ENCODE measurements at regions not wholly inside any gene's neighbourhood (a gene's known extent, or its start where the extent isn't known, plus 50 kb on each side); places are given as distances from the start of the nearest gene placed in this dataset.
"Not testable (repeated sequence)": the region's sequence is repeated elsewhere in the genome, so short reads cannot be mapped to it uniquely, and the experiment has no call there.

DNA sequence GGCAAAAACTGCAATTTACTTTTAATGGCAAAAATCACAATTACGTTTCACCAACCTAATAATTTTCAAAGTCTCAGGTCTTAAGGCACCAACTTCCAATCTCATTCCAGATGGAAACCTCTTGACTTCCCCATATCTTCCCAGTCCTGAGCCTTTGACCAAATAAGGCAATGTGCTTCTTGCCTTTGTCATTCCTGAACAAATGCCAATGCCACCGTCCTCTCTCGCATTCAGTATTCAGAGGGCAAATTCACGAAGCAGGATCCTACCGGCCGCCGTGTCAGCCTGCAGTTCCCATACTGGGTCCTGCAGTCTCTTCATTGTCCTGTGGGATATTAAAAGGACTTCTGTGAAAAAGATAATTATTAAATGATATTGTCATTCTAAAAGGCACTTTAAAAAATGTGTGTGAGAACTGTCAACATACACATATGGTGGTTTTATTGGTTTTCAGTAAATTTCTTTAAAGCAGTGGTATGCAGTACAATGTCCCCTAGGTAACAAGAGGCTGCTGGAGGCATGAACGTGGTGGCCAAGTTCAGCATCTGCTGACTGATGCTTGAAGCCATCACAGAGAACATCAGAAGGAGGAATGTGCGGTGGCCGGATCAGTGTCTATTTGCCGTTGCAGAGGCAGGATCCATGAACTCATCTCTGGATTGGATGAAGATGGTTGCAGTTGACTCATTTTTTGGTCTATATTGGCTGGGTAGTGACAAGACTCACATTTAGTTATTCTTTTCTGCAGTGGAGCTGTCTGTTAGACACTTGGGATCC, 101.4 kb upstream of the IRX4 start:
- H3K4me2 ChIP-seq = no peak overlapping the region
- H3K4me1 ChIP-seq (ENCODE audit: low read depth, poor library complexity, severe bottlenecking) = no peaks in the 10 kb centered on the region
- H3K36me3 ChIP-seq (ENCODE audit: insufficient read depth) = no peaks in the 10 kb centered on the region
- TF ChIP-seq CTCF (conservative IDR thresholded peaks at IDR 0.05; ENCODE audit: low read depth, low read length) = no peak
- no peaks in the 10 kb centered on the region for H3K27me3 ChIP-seq (ENCODE audit: insufficient read depth, low read depth)
- no peak overlapping the region for H3K27ac ChIP-seq
- no peak overlapping the region for H3K4me3 ChIP-seq (IDR thresholded peaks at IDR 0.05; ENCODE audit: insufficient read depth, low read depth, low read length)
- no peaks in the 10 kb centered on the region for H4K20me1 ChIP-seq (ENCODE audit: insufficient read depth)
- no peak overlapping the region for H2AFZ ChIP-seq (ENCODE audit: low read depth)
- H3K9ac ChIP-seq = no peak overlapping the region
- H3K79me2 ChIP-seq (ENCODE audit: insufficient read depth, low read depth) = no peaks in the 10 kb centered on the region

GRCh38 chr5:1983401-1983800, 100.7 kb upstream of the IRX4 start:
- Histone ChIP-seq H3K4me3 (IDR thresholded peaks at IDR 0.05; ENCODE audit: insufficient read depth, low read depth, low read length) (no peak overlapping the region), H3K79me2 (ENCODE audit: insufficient read depth, low read depth) (no peaks in the 10 kb centered on the region)

GRCh38 chr5:1982561-1982960, 99.8 kb upstream of the IRX4 start:
- H3K4me1 ChIP-seq (ENCODE audit: low read depth, poor library complexity, severe bottlenecking); H3K36me3 ChIP-seq (ENCODE audit: insufficient read depth); H3K27ac ChIP-seq; H2AFZ ChIP-seq (ENCODE audit: low read depth); H3K4me3 ChIP-seq (IDR thresholded peaks at IDR 0.05; ENCODE audit: insufficient read depth, low read depth, low read length); H4K20me1 ChIP-seq (ENCODE audit: insufficient read depth); H3K27me3 ChIP-seq (ENCODE audit: insufficient read depth, low read depth); H3K9ac ChIP-seq; H3K79me2 ChIP-seq (ENCODE audit: insufficient read depth, low read depth); H3K4me2 ChIP-seq: not testable (repeated sequence)

More at GRCh38 chr5:1983401-1983800, 100.7 kb upstream of the IRX4 start:
- no peak for TF ChIP-seq CTCF (conservative IDR thresholded peaks at IDR 0.05; ENCODE audit: low read depth, low read length)
- H3K9ac ChIP-seq = no peak overlapping the region
- H4K20me1 ChIP-seq (ENCODE audit: insufficient read depth) = no peaks in the 10 kb centered on the region
- no peak overlapping the region for H2AFZ ChIP-seq (ENCODE audit: low read depth)
- H3K36me3 ChIP-seq (ENCODE audit: insufficient read depth) = no peaks in the 10 kb centered on the region
- no peak overlapping the region for H3K4me2 ChIP-seq
- no peak overlapping the region for H3K27ac ChIP-seq
- no peaks in the 10 kb centered on the region for H3K4me1 ChIP-seq (ENCODE audit: low read depth, poor library complexity, severe bottlenecking)
- no peaks in the 10 kb centered on the region for H3K27me3 ChIP-seq (ENCODE audit: insufficient read depth, low read depth)

DNA sequence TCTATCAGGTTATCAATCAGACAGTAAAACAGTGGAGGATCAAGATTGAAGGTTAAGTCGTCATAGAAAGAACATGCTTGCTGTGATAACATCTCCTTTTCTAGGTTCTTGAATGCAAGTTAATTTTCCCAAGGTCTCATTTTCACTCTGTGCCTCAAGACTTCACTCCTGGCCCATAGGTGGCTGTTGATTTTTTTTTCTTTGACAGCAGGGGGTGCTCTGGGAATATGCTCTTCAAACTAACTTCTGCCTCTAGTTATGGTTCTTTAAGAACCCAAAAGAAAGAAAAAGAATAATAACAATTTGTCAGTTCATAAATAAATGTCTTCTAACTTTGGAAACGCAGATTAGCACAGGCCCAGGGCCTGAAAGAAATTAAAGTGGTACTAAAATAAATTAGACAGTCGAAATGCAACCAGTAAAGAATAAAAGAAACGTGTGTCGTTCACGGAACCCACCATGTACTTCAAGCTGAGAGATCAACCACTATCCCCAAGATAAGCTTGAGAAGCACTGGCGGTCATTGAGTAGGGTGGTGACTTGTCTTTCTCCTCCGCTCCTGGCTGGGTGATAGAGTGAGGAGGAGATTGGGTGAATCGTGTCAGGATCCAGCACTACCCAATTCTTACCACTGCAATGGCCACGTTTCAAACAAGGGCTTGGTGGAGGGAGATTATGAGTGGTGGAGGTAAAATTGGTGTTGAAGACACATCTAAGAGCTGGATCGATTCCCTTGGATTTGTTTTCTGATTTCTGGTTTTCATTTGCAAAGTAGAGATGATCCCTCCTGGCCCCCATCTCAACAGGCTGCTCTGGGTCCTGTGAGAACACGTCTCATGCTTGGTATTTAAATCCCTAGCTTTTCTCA, 93.4 kb upstream of the IRX4 start:
- no peak overlapping the region for H2AFZ ChIP-seq (ENCODE audit: low read depth)
- no peaks in the 10 kb centered on the region for H3K4me1 ChIP-seq (ENCODE audit: low read depth, poor library complexity, severe bottlenecking)
- no peak for TF ChIP-seq CTCF (conservative IDR thresholded peaks at IDR 0.05; ENCODE audit: low read depth, low read length)
- no peaks in the 10 kb centered on the region for H4K20me1 ChIP-seq (ENCODE audit: insufficient read depth)
- no peak overlapping the region for H3K4me3 ChIP-seq (IDR thresholded peaks at IDR 0.05; ENCODE audit: insufficient read depth, low read depth, low read length)
- H3K9ac ChIP-seq = no peak overlapping the region
- no peak overlapping the region for H3K27ac ChIP-seq
- H3K4me2 ChIP-seq = no peak overlapping the region
- H3K27me3 ChIP-seq (ENCODE audit: insufficient read depth, low read depth) = no peaks in the 10 kb centered on the region
- H3K36me3 ChIP-seq (ENCODE audit: insufficient read depth) = no peaks in the 10 kb centered on the region
- no peaks in the 10 kb centered on the region for H3K79me2 ChIP-seq (ENCODE audit: insufficient read depth, low read depth)

GRCh38 chr5:1975406-1975715, 92.6 kb upstream of the IRX4 start:
- no peak overlapping the region for H3K9ac ChIP-seq
- H2AFZ ChIP-seq (ENCODE audit: low read depth) = no peak overlapping the region
- H3K4me1 ChIP-seq (ENCODE audit: low read depth, poor library complexity, severe bottlenecking) = no peaks in the 10 kb centered on the region
- no peaks in the 10 kb centered on the region for H3K27me3 ChIP-seq (ENCODE audit: insufficient read depth, low read depth)
- H3K36me3 ChIP-seq (ENCODE audit: insufficient read depth) = no peaks in the 10 kb centered on the region
- H4K20me1 ChIP-seq (ENCODE audit: insufficient read depth) = no peaks in the 10 kb centered on the region
- no peak overlapping the region for H3K4me2 ChIP-seq
- no peak for TF ChIP-seq CTCF (conservative IDR thresholded peaks at IDR 0.05; ENCODE audit: low read depth, low read length)
- H3K79me2 ChIP-seq (ENCODE audit: insufficient read depth, low read depth) = no peaks in the 10 kb centered on the region
- no peak overlapping the region for H3K27ac ChIP-seq
- no peak overlapping the region for H3K4me3 ChIP-seq (IDR thresholded peaks at IDR 0.05; ENCODE audit: insufficient read depth, low read depth, low read length)

Data from KMS-11 (cell line).